GM18511 (cell line): ENCODE measurements at regions not wholly inside any gene's neighbourhood (a gene's known extent, or its start where the extent isn't known, plus 50 kb on each side); places are given as distances from the start of the nearest gene placed in this dataset.

Experiments used
- ATAC-seq: cut with Tn5 transposase; IDR thresholded peaks from one replicate; pipeline ENCODE4 v1.9.1; 2021; ENCODE audit warnings: mild to moderate bottlenecking, moderate library complexity; ENCODE audit not compliant: unreplicated experiment

DNA sequence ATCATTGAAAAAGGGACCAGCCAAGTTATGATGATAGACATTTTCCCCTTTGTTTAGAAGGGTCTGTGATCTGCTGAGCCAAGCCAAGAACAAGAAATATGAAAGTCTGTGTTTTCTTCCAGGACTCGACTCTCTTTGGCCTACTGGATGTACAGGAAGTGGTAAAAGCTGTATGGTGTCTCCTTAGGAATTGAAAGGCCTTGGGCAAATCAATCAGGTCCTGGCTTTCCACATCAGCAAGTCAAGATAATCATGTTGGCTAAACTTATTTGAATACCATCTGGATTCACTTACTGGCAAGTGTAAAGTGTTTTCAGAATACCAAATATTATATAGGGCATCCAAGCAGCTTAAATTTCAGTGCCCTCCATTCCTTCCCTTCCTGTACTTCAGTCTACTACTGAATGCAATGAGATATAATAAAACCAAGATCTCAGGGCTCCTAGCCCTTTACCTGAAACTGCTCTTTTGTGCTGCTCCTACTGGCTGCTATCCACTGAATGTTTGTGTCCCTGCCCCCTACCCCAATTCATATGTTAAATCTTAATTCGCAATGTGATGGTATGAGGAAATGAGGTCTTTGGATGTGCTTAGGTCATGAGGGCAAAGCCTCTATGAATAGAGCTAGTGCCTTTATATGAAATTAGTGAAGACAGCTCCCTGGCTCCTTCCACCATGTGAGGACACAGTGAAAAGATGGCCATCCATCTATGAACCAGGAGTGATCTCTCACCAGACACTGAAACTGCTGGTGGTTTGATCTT is 578.0 kb downstream of the SPRY1 start:
- ATAC-seq = no peak

DNA sequence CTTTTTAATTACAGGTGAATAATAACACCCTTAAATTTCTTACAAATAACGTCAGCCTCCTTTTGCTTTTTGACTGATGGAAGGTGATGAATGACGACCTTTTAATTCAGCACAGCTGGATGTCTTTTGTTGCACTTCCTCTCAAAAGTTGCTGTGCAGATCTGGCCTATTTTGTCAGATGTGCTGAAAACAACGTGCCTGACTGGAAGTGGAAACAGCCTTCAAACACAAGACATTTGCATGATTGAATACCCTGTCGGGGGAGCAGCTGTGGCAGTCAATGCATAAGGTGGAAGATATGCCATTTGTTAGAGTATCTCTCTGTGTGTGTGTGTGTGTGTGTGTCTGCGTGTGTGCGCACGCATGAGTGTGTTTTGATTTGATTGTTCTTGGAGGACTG is 579.7 kb downstream of the SPRY1 start:
- ATAC-seq = peak; percentile 65

DNA sequence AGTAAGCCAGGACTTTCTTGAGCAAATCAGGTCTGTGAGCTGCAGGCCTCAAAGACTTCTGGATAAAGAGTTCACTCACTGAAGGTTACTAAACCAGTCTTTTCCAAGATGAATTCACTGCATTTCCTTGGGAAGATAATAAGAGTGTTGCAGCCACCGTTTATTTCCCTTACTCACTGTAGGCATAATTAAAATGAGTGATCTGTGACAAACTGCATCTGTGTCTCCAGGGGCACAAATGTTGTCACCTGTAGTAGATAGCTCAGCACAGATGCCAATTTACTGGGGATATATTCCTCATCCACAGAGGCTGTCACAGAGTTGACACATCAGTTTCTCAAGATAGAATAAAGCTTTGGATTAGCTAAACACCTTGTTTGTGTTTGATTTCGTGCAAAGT is 580.2 kb downstream of the SPRY1 start:
- ATAC-seq = no peak

DNA sequence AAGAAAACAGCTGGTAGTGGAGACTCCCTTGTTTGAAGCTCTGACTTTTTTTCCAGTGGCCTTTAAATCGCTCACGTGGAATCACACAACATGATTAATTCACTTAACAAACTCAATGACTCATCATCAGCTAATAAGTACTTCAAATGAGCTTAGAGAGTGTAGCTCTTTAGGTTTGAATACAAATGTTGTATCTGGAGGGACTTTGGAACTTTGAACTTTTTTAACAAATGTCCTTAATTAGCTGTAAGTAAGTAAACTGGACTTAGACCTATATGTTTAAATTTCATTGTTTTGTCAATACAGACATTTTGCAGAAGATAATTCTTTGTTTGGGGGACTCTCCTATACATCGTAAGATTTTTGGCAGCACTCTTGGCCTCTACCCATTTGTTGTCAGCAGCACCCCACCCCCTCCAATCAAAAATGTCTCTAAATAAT is 581.1 kb downstream of the SPRY1 start:
- ATAC-seq = no peak

DNA sequence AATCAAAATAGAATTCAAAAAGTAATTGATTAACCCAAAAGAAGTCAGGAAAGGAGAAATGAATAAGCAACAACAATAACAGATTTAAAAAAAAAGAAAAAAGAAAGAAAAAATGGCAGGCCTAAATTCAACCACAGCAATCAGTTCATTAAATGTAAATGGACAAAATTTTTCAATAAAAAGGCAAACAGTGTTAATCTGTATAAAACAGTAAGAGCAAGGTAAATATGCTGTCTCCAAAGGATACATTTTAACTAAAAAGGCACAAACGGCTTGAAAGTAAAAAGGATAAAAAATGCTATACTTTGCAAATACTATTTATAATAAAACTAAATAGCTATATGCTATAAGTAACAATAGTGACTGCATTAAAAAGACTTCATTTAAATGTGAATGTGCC is 582.0 kb downstream of the SPRY1 start:
- ATAC-seq = no peak

DNA sequence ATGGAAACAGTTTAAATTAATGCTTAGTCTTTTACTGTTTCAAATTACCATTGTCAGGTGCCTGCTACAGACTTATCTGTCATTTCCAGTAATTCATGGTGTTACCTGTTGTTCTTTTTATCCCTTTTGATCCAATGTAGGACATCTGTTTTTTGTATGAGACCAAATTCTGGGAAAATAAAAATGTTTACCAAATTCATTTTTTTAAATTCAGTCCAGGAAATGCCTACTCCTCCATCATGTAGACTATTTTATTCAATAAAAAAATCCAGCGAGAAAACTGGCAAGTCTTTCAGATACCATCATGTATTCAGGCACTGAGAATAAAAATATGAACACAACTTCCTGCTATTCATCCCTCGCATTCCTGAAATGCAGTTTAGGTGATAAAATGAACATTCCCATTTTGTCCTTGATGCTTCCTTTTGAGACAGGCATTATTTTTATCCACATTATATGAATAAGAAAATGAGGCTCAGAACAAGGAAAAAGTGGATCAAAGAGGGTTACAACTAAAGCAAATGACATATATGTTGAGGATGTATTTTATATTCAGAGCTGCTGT is 584.2 kb downstream of the SPRY1 start:
- no peak for ATAC-seq

DNA sequence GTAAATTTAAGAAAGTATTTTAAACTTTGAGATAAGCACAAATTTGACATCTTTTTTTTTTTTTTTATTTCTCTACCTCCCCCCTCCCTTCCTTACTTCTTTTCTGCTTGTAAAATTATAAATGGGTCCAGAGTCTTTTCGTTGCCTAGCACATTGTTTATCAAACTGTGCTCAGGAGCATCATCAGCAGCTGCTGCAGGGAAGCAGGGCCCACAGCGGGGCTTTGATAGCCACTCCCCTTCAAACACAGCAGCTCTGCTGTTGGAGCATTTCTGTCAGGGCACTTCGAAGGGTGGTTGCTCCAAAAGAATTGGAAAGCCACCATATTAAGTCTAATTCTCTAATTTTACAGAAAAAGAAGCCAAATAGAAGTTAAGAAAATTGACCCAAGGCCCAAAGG is 588.3 kb downstream of the SPRY1 start:
- ATAC-seq = no peak

DNA sequence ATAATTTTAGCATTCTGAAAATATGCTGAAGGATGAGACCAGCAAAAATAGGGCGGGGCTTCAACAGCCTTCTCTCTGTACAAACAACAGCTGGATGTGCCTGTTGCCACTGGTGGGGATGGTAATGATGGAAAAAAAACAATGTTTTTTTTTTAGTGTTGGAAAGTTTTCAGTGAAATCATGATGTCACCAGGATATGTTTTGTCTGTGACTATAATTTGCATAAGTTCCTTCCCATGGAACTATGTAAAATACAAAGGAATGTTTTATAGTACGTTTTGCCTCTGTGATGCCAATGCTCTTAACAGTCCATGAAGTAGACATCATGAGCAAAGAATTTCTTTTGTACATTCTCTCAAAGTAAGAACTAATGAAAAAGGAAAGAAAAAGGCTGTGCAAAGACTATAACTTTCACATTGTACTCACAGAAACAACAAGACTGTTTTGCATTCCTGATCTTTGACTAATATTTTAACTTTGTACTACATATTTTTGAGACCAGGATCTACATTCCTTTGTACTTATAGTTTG is 589.7 kb downstream of the SPRY1 start:
- no peak for ATAC-seq

DNA sequence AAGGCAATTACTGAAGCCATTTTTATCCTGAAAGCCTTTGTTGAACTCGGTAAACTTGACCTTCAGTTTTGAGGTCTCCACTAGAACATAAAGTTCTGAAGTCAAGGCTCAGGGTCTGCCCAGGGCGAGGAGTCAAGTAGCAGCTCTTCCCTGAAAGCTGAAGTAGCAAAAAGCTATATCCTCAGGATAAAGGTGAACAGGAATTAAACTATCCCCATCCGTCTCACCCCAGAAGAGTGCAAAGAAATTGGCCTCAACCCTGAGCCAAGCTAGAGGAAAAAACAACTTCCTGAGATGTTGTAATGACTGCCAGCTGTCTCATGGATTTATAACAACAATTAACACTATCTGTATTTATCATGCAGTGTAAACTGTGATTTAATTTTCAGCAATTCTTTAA is 590.8 kb downstream of the SPRY1 start:
- ATAC-seq = no peak

DNA sequence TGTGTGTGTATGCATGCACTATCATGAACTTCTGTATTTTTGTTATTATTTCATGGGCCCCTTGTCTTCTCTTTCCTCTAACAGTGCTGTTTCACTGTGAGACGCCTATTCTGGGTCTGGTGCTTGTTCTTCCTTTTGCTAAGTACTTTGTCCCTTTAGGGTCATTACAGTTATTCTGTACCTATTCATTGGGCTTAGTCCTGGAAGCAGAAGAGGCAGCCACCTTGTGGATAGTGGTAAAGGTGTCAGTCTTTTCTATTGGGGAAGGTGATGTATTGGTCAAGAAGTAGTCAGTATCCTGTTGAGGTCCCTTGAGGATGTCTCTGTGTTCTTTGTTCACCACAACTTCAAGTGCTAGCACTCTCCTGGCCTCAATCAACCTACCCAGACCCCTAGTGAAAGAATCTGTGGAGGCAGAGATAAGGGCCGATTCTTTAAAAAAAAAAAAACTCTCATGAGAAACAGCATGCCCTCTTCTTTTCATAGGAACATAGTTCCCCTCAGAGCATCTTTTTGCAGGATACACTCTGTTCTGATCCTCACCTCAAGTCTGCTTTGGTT is 593.8 kb downstream of the SPRY1 start:
- no peak for ATAC-seq

DNA sequence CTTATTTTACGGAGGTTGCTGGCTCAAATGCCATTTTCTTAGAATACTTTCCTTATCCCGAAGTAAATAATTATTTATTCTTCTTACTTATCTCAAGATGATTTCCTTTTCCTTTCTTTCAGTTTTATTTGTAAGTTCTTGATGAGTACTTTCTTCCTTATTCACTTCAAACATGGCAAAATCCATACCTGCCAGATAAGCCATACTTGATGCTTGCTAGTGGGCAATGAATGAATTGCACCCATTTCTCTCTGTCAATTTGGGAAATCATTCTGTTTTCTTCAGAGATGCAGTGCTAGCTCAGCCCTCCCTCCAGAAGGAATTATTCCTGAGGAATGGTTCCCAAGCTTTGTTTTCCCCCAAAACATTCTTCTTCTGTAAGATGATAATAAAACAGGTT is 598.3 kb downstream of the SPRY1 start:
- ATAC-seq = no peak

DNA sequence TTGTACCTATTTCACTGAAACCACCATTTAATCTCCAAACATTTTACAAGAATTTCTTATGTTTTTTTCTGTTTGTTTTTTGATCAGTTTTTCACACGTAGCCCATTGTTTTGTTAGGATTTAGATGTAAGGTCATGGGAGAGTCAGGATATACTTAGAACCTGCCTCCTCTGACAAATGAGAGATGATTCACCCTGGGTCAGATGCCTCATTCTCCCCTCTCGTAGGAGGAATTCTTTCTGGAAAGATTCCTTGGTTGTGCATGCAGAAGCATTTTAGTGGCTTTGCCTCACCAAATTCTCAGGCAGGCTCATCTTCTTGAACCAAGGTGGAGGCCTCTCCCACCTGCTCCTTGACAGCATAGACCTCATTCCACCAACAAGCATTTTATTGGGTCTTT is 599.3 kb downstream of the SPRY1 start:
- ATAC-seq = no peak

DNA sequence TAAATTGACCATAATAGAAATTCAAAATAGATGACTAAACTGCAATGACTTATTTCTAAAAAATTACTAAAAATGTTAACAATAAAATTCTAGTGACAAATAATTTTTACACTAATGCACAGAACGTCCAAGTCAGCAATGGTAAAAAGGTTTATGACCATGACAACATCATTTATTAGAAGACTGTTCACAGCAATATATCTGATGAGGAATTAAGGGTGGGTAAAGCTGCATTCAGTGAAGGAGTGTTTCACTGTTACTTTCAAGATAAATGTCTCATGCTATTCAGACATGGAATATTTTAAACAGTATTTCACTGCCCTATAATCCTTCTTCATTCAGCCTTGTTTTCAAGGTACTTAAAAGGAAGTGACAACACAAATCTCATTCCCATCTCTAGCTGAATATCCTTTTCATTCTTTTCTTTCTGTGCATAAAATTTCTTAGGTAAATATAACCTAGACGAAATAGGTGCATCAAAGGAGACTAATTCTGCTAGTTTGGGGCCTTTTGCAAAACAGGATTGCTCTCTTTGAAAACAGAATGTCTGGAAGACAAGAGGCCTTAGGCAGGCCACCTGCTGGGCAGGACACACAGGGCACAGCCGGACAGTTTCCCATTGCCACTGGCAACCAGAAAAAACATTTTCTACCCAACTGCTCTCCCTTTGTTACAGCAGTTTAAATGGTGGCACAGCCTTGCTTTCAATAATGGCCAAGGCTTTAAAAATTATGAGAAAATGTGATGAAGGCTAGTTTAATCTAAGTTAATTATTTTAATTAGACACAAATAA is 600.3 kb downstream of the SPRY1 start:
- ATAC-seq = no peak

DNA sequence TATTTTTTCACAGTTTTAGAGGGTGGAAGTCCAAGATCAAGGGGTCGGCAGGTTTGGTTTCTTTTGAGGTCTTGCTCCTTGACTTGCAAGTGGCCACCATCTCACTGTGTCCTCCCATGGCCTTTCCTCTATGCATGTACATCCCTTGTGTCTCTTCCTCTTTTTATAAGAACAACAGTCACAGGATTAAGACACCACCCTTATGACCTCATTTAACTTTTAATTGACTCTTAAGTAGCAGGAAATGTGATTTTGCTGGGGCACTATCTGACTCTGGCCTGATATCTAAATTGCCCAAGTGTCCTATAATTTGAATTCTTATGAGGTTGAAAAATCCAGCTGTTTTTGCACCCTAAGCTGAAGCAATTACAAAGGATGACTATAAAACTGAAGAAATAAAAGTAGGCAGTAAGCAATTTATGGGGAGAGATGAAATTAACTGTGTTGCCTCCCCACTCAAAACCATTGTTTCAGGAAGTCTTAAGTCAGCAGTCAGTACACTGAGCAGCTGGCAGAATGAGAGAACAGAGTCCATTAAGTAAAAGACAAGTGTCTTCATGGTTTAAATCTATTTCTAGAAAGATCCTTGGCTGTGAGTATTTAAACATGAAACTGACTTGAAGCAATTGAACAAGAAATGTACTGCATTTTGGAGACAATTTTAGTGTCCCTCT is 601.3 kb downstream of the SPRY1 start:
- no peak for ATAC-seq

DNA sequence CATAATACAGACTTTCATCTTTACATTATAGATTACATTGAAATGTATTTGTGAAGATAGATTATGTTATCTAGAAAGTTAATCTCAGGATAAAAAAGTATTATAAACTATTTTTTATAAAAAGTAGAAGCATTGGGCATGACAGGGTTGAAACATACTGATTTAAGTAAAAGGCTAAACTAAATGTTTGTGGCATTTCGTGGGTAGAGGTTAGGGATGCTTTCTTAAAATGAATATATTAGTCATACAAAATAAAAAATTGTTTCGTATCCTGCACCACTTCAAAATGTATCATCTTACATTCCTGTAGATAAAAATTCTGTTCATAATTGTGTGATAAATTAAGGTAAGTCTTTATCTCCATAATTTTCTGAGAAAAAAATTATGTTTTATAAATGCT is 603.6 kb downstream of the SPRY1 start:
- no peak for ATAC-seq

DNA sequence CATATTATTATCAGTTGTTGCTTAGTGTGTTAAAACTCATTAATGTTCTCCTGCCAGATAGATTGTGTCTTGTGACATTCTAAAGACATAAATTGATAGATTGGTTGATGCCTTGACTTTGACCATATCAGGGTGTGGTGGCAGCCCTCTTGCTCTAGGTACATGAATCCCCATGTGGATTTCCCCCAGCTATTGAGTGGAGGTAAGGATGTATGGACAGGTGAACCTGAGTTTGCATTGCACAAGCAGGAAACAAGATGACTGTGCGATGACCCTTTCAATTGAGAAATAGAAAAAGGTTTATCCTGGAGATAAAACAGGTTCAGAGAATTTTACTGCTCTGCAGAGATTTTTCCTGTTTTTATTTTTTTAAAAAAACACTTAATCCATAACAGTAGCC is 619.2 kb downstream of the SPRY1 start:
- ATAC-seq = no peak

DNA sequence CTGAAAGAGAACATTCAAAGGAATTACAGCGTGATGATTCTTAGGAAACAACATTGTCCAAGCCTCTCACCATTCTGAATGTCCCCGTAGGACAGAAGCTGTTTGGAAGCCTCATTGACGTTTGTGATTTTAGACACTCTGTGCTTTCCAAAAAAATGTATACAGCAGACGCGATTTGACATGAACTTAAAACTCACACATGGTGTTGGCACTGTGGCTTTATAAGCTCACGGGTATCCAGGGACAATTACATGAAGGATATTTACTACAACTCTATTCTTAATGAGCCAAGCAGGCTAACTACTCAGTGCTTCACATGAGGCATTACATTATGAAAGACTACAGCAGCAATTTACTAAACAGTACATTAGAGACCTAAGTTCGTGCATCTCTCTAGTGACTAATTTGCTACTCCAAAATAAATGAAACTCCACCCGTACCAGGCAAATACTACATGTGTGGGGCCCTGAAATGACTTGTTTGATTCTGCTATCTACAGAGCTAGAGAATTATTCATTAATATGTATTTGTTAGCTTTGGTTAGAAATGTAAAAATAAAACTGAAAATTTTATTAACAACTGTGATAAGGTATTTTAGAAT is 620.7 kb downstream of the SPRY1 start:
- no peak for ATAC-seq

DNA sequence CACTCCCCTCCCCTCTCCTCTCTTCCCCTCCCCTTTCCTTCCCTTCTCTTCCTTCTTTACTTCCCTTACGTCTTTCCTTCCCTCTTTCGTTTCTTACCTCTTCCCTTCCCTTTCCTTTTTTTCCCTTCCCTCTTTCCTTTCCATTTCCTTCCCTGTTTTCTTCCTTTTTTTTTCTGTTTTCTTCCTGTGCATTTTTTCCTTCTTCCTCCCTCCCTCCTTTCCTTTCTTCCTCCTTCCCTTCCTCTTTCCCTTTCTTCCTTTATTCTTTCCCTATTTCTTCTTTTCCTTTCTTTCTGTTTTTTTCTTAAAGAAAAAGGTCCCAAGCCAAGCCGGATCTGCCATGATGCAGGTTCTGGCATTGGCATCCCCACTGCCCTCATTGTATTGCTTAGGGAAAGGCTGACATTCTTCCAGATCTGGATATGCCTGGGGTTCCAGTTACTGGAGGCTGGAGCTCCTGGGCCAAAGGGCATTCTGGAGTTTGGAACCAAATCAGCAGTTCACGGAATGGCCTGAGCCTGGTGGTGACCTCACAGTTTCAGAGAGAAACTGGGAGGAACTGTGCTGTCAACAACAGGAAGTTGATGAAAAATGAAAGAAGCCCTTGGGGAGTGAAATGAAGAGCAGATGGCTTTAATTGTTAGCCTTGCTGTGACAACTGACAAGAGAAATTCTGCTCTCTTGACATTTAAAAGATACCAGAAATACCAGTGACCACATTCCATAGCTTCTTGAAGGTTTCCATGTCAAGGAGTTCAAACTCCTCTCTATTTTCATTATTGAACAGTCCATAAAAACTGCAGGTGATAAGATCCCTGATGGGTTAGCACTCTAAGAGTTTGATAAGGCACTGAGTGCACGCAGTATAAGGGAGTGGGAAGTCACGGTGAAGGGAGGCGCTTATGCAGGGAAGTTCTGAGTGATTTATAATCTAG is 622.1 kb downstream of the SPRY1 start:
- ATAC-seq = peak; percentile 99

DNA sequence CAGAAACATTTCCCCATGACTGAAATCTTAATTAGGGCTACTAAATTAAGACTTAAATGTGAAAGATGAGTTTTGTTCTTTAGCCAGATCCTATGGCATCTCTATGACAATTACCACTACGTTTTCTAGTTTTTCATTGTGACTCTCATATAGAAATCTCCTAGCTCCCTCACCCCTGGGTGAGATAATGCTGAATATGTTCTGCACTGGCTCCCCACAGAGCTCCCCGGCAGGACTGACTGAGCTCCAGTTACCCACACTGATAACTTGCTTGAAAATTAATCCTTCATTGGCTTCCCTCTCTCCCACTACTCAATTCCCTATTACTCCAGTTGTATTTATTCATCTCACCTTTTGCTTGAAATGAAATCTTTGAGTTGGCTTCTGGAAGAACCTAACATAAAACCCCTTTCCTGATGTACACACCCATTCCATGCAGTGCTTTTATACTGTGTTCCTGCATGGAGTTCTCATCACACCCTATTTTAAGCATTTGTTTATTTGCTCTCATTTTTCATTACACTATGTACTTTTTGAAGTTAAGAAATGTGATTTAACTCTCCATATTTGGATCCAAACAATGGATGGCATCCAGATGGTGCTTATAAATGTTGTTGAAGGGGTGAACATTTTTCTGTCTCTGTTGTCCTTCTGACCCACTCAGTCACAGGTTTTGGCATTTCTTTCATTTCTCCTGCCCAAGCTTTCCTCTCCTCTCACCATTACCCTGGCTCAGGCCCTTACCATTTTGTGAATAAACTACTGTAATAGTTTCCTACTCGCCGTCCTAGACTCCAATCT is 623.4 kb downstream of the SPRY1 start:
- ATAC-seq = no peak
